NCI-H2107 treated with DMSO at 0.1 percent for 48 hours (cell line): ENCODE measurements at regions not wholly inside any gene's neighbourhood (a gene's known extent, or its start where the extent isn't known, plus 50 kb on each side); places are given as distances from the start of the nearest gene placed in this dataset.
A peak's percentile ranks its signal among the peaks of the same experiment; 100 is the strongest.

Source experiments
- DNase-seq: peaks from one replicate; lab custom pipeline; 2025; ENCODE audit not compliant: unreplicated experiment; lab: John Stamatoyannopoulos, UW

DNA sequence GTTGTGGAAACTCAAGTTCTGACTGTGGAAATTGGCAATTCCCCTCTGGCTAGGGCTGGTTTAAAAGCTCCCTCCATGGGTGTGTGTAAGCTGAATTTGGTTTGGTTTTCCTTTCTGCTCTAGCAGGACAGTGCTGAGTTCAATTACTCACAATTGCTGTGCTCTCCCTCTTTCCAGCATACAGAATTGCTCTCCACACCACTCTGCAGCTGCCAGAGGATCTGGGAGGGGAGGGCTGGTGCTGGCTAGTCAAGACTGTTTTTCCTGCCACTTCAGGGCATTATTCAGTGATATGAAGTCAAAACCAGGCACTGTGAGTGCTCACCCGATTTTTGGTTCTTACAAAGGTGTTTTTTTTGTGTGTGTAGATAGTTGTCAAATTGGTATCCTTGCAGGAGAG is 336.9 kb upstream of the SLC24A2 start:
- DNase-seq: no peak

DNA sequence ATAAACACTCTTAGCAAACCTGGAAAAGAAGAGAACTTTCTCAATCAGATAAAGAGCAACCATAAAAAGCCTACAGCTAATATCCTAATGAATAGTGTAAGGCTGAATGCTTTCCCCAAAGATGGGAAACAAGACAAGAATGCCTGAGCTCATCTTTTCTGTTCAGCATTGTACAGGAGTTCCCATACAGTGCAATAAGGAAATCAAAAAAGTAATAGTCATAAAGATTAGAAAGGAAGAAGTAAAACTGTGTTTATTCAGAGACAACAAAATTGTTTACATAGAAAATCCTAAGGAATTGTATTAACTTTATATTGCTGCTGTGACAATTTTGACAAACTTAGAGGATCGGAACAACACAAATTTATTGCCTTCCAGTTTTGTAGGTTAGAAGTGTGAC is 330.7 kb upstream of the SLC24A2 start:
- DNase-seq: no peak

DNA sequence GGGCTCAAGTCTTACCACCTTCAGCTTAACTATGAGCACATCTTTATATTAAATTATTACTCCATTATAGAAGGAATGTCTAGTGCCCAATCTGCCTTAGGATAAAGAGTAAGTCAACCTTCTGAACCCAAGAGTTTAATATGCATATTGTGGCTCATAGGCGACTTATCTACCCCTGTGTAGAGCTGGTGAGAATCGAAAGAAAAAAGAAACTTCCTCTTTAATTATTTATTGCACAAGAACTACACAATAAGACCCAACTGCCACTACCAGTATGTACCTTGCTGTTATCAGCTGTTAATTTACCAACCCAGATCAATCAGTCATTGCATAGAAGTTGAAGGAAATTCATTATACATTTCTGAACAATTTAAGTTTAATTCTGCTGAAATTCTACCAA is 329.1 kb upstream of the SLC24A2 start:
- DNase-seq: no peak

DNA sequence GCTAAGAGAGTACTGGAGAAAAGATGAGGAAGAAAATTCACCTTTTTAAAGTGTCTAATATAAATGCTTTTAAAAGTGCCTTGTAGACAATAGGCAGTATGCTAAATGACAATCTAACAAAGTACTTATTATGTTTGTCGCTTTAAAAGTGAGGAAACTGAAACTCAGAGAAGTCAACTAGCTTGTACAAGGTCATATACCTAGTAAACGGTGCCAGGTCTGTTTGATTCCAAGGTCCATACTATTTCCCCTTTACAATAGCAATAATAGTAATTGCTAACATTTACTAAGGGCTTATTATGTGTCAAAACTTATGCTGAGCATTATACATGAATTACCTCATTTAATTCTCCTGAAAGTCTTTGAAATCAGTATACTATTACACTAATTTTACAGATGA is 328.6 kb upstream of the SLC24A2 start:
- DNase-seq: no peak

DNA sequence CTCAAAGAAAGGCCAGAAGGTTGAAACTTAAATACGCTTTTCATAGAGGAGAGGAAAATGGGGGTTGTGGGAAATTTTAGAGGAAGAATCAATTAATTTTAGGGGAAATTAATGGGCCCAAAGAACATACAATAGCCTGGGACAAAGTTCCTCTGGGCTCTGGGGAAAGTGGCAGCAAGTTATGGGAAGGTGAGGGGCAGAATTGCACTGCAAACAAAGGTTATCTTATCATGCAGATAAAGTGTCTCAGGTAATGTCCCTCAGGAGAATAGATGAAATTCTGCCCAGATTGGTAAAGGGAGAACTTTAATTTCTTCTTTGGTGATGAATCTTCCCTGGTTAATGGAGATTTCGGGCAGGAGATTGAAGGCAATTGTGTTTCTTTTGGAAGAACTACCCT is 326.1 kb upstream of the SLC24A2 start:
- no peak for DNase-seq

DNA sequence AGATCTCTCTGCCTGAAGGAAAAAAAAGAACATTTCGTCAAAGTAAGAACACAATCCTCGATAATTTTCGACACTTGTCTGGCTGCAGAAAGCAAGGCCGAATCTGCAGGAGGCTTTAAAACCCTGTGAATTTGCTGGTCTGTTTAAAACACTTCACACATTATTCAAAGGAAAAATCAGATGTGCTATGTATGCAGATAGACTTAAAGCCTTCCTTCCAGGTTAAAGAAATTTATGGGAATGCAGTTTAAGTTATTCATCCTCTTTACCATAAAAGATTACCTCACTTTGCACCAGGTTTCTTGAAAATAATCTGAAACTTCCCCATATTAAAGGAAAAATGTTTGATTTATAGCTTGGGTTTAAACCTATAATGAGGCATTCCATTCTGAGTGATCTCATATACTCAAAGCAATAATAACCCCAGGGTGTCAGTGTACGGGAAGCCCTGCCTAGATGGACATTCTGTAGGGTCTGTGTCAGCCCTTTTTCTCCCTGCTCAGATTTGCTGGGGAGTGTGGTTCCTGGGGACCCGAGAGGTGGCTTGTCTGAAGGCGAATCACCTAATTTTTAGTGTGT is 323.5 kb upstream of the SLC24A2 start:
- no peak for DNase-seq

DNA sequence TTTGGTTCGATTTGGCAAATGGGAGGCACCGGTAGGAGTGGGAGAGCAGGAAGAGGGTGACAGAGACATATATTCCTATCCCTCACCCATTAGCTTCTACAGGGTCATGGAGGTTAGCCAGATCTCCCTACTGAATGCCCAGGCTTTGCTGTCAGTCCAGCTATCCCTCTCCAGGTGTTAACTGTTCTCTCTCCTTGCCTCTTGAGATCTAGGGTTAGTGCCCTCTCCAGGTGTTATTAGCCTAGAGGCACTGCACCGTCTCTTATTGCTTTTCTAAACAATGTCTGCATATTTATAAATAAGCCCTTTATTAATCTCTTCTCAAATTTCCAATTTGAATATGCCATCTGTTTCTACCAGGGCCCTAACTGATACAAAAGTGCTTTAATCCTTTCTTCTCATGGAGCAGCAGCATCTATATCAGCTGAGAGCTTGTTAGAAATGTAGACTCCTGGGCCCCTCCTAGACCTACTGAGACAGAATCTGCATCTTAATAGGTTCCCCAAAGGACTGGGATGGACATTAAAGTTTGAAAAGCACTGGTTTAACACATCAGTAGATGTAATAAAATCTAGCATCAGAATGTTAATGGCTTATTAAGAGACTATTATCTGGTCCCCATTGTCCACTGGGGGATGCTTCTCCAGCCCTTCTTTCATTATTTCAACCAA is 322.5 kb upstream of the SLC24A2 start:
- no peak for DNase-seq

DNA sequence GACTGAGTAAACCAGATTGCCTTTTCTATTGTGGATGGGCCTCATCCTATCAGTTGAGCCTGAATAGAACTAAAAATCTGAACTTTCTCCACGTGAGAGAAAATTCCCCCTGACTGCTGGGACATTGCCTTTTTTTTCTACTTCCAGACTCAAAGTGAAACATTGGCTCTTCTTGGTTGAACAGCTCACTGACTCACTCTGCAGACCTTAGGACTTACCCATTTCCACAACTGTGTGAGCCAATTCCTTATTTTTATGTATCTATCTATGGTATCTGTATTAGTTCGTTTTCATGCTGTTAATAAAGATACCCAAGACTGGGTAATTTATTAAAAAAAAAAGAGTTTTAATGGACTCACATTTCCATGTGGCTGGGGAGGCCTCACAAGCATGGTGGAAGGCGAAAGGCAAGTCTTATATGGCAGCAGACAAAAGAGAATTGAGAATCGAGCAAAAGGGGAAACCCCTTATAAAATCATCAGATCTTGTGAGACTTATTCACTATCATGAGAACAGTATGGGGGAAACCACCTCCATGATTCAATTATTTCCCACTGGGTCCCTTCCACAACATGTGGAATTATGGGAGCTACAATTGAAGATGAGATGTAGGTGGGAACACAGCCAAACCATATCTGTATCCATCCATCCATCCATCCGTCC is 306.7 kb upstream of the SLC24A2 start:
- no peak for DNase-seq

DNA sequence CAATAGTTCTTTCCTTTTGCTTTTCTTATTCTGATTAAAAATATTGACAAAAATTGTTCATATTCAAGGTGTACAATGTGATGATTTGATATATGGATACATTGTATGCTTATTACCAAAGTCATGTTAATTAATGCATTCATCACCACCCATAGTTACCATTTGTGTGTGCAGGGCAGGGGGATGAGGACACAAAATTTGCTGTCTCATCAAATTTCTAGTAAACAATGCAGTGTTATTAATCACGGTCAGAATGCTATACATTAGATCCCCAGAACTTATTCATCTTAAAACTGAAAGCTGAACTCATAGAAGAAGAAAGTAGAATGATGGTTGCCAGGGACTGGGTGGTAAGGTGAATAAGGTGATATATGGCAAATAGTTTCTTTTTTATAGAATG is 303.7 kb upstream of the SLC24A2 start:
- no peak for DNase-seq

DNA sequence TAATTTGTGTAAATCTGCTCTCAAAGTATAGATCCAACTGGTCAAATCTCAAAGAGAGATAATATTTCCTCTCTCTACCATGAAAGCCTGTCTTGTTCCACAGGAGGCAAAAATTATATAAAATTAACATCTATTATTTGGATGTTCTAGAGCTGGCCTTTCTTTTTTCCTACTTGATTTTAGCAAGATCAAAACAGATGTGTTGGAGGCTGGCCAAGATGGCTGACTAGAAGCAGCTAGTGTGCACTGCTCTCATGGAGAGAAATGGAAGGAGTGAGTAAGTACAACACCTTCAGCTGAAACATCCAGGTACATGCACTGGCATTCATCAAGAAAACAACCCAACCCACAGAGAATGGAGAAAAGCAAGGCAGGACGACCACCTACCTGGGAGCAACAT is 298.6 kb upstream of the SLC24A2 start:
- no peak for DNase-seq

DNA sequence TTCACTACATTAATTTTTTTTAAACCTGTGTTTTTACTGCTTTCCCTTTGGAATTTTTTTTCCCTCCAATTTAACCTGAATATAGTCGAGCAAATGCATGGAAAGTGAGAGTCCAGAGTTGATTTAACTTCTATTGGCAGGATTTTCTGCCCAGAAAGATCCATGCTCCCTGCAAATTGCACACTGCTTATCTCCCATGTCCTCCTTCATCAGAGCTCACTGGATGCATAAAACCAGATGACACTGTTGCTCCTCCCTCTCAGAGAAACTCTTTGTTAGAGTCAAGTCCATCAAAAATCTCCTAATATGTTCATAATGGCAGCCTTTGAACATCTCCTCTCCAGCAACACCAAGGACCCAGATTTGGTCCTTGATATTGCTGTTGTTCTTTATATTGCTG is 297.0 kb upstream of the SLC24A2 start:
- no peak for DNase-seq

DNA sequence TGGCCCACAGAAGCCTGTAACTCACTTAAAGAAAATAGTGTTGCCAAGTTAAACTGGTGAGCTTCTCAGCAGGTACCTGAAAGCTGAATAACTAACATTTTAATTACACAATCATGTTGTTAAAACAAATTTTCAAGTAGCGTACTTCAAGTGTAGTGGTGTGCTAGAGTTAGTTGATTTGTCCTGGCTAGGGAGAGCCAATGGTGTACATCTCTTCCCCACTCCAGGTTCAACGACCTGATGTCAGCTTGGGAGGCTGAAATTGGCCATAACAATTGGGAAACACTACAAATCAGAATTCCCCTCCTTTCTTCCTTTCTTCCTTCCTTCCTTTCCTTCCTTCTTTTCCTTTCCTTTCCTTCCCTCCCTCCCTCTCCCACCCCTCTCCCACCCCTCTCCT is 295.3 kb upstream of the SLC24A2 start:
- DNase-seq: no peak

DNA sequence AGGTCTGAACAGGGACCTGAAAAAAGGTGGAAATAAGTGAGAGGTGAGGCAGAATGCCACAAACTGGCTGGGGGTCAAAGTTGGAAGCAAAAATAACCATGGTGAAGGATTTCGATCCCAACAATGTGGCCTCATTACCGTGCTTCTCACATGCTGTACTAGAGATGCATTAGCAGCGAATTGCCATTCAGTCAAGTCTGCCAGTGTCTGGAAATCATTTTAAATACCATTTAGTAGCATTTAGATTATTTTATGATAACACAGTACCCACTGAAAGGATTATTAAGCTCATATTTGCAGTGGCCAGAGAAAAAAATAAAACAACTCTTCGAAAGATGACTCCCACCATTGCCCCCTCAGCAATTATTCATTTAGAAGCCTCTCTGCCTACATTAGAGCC is 294.6 kb upstream of the SLC24A2 start:
- no peak for DNase-seq

DNA sequence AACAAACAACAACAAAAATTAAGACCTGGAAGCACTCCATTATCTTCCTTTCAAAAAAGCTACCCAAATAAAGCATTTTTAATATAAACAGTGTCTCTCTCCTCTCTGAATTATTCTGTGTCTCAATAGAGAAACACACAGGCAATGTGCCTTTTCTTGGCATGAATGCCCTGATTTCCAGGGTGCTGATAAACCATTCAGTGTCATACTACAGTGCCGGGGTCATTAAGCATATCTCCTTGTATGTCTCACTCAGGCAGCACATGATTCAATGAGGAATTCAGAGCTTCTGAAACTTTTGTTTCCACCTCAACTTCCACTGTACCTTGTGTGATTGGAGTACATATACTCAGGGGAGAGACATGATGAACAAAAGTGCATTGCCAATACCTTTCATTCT is 294.0 kb upstream of the SLC24A2 start:
- no peak for DNase-seq

DNA sequence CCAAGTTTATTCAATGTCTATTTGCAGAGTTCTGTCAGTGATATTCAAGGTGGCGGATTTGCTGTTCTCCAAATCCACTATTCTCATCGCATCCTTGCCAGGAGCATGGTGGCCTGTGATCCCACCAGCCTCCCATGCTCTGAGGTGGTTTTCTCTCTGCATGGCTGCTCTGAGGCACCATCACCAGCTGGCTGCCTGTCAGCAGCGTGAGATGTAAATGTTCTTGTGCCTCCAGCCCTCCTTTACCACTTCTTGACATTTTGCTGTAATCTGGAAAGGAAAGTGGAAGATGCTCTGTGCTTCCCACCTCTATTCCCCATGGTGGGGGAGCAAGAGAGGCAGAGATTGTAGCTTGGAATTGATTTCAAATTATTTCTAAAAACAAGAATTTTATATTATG is 293.6 kb upstream of the SLC24A2 start:
- DNase-seq: no peak

DNA sequence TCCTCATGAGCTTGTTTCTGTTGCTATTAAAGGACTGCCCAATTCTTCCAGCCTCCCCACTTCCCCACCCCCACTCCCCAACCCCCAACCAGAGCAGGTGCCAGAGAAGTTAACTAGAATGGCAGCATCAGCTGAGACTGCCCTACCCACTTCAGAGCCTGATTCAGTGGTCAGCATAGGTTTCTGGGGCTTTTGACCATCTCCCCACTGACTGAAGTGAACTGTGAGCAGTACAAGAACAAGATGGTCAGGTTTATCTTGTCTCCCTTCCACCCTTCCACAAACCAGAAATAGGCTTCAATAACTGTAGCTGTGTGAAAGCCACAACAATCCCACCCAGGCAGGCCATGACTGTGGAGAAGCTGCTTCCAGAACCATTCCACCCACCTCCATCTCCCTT is 289.4 kb upstream of the SLC24A2 start:
- DNase-seq: no peak

DNA sequence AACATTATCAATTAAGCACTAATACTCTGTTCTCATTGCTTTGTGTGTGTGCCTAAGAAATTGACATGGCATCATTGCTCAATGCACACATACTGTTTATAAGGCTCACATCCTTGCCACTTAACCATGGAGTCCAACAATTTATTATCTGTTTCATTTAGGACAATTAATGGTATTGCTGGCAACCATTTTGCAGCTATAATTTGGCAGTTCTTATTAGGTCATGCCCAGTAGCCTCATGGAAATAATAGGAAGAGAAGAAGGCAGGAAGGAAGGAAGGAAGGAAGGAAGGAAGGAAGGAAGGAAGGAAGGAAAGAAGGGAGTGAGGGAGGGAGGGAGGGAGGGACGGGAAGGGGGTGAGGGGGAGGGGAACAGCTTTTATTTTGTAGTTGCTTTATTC is 285.5 kb upstream of the SLC24A2 start:
- no peak for DNase-seq

DNA sequence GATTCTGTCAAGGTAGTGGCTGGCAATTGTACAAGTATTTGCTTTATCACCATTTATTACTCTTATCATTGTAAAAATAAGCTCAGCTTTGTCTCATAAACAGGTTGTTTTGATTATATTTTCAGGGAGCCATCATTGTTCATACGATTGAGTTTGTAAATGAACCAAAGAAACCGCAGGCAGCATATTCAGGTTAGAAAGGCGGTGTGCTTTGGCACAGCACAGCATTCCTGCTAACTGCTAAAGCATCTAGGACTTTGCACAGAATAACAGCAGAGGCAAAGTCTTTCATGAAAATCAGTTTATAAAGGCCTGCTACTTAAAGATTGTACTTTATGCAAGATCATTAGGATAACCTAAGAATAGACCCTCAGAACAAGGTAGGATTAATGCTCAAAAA is 281.5 kb upstream of the SLC24A2 start:
- DNase-seq: no peak

DNA sequence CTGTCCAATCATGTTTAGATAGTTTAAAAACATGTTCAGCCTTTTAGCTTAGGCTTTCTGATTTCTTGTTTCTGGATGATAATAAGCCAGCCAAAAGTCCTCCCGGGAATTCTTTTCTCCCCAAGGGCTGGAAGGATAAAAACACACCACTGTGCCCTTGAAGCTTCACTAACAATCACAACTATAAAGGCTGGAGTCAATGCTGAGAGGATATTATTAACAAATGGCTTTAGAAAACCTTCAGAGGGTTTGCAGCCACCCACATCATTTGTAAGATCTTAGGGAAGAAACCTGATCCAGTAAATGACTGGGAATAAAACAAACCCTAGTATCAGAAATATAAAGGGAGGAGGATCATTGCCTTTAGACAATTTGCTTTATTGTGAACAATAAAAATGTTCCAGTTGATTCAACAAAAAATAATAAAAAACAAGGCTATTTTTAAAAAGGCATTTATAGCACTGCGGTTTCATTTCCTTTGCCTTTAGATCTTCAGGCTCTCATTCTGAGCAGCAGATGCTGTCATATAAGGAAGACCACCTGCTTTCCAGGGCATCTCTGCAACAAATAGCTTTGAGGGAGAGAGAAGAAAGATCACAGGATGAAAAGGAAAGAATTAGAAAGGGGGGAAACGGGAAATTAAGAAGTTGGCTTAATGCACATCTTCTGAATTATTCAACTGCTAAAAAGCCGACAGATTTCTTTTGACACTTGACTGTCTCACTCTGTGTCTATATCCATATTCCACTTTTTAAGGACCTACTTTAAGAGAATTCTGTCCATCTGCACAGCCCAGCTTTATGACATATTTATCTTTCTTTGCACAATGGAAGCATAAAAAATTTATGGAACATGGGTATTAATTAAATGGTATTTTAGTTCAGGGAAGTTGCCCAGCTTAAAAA is 277.2 kb upstream of the SLC24A2 start:
- DNase-seq: peak; percentile 10

DNA sequence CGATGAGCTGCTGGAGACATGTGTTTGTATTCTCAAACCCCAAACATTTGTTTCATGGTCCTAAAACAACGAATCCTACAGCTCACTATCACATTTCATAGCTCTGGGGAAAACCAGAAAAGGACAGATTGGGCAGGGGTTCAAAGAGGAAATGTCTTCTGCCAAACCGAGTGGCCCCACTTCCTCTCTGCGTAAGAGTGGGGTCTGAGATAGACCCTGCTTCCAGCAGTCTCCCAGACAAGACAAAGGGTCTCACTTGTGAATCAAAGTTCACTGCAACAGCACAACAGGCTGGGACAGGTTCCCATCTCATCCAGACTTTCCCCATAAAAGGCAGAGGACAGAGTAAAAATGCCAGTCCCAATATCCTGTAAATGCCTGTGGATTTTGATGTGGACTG is 276.2 kb upstream of the SLC24A2 start:
- DNase-seq: no peak

DNA sequence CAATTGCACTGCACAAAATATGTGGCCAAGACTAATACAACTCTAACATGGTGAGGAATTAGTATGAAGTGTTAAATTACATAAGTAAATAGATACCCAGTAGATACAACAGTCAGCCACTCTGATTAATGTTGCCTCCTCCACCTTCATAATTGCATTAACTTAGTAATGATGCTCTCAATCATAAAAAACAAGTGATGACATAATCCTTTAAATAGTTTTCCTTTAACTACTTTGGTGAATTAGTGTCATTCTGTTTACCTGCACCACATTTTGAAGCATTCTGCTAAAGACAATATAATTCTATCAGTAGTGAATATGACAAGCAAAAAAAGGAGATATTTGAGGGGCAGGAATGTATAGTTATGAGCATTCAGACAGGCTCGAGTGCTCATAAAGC is 265.9 kb upstream of the SLC24A2 start:
- DNase-seq: no peak

DNA sequence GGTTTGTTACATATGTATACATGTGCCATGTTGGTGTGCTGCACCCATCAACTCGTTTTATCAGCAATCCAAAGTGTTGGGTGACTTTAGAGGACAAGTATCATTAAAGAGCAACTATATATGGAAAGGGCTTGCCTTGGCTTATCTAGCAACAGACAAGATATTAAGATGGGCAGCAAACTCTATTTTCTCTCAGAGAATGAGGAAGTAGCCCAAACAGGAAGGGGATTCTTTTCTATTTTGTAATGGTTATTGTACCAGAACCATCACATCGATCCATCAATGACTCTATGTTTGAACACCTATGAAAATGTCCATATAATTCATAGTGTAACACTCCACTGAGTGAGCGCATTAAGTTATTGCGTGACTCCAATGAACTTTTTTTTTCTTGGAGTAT is 260.1 kb upstream of the SLC24A2 start:
- no peak for DNase-seq
